HepG2 (cell line): ENCODE measurements at regions not wholly inside any gene's neighbourhood (a gene's known extent, or its start where the extent isn't known, plus 50 kb on each side); places are given as distances from the start of the nearest gene placed in this dataset.

Source experiments
- ATAC-seq: fragments of 200-7000 bp; cut with Tn5 transposase; 3 replicates; pipeline ENCODE4 v1.9.1; 2020; ENCODE audit warnings: mild to moderate bottlenecking, moderate library complexity
- BruUV-seq: library from RNA; stranded (reverse); fragments of 400-500 nt; replicated peaks from 2 replicates; lab custom pipeline; 2021; lab: Mats Ljungman, UMichigan
- CTCF ChIA-PET: fragments of 300-600 bp; formaldehyde crosslinking; extraction: SDS; loops from one replicate; lab custom pipeline; 2021; ENCODE audit warnings: low total read pairs, inconsistent platforms, low intra/inter-chr PET ratio; lab: Yijun Ruan, JAX
- POLR2A ChIA-PET: fragments of 350-600 bp; sonication (Branson Sonifier 250); formaldehyde crosslinking; loops from one replicate; lab custom pipeline; 2020; ENCODE audit warnings: antibody characterized with exemption, inconsistent platforms; lab: Yijun Ruan, JAX
- DNase-seq: peaks from one replicate; pipeline ENCODE4 v3.0.0-alpha.2; 2015; ENCODE audit warnings: low spot score
- FAIRE-seq: peaks from 3 replicates; lab custom pipeline; 2011; peaks lifted over from hg19 to GRCh38; lab: Jason Lieb, UNC
- H2AFZ ChIP-seq: one replicate; pipeline ENCODE4 v1.6.1; 2011; ENCODE audit warnings: low read length, inconsistent platforms
- H3K27ac ChIP-seq: fragments of 300-600 bp; 3 replicates; pipeline ENCODE4 v1.8.0; 2011; ENCODE audit warnings: mixed run types, mild to moderate bottlenecking, mixed read lengths, low read length, inconsistent platforms; ENCODE audit not compliant: insufficient read depth; ENCODE audit errors: extremely low read length
- H3K27me3 ChIP-seq, 2 experiments: fragments of 200-600 bp in 1 of 2; 2 replicates in 1 of 2; 3 replicates in 1 of 2; pipeline versions ENCODE4 v1.6.0 to v1.8.0; 2011; ENCODE audit warnings: low read length in 2 of 2, mild to moderate bottlenecking in 2 of 2, moderate library complexity in 2 of 2, inconsistent platforms in 1 of 2; ENCODE audit not compliant: insufficient read depth in 2 of 2, control insufficient read depth in 1 of 2
- H3K36me3 ChIP-seq, 2 experiments: fragments of 200-600 bp in 1 of 2; replicated peaks in 1 of 2; 2 replicates in 1 of 2; 3 replicates in 1 of 2; pipeline versions ENCODE4 v1.5.1 to v1.8.0; 2011; ENCODE audit warnings: low read length in 2 of 2, inconsistent platforms in 1 of 2; ENCODE audit not compliant: insufficient read depth in 2 of 2, control insufficient read depth in 1 of 2
- H3K4me1 ChIP-seq: 2 replicates; pipeline ENCODE4 v1.5.1; 2012; ENCODE audit warnings: low read length, inconsistent platforms; ENCODE audit not compliant: insufficient read depth
- H3K4me2 ChIP-seq: 2 replicates; pipeline ENCODE4 v1.6.0; 2011; ENCODE audit warnings: low read depth, low read length, inconsistent platforms
- H3K4me3 ChIP-seq, 3 experiments: fragments of 200-600 bp in 1 of 3; sonication (generic), shearing (Covaris generic) in 1 of 3; replicated peaks in 1 of 3; 2 replicates each; pipeline ENCODE4 v1.5.1; 2011 to 2016; ENCODE audit warnings: low read length in 3 of 3, inconsistent platforms in 2 of 3, low read depth in 2 of 3, mild to moderate bottlenecking in 2 of 3, control low read depth in 1 of 3, mixed read lengths in 1 of 3; ENCODE audit not compliant: insufficient read depth in 1 of 3
- H3K79me2 ChIP-seq: one replicate; pipeline ENCODE4 v1.6.1; 2011; ENCODE audit warnings: low read length, inconsistent platforms; ENCODE audit not compliant: insufficient read depth
- H3K9ac ChIP-seq: 2 replicates; pipeline ENCODE4 v1.6.0; 2011; ENCODE audit warnings: mild to moderate bottlenecking, low read depth, low read length, inconsistent platforms; ENCODE audit not compliant: insufficient read depth
- H3K9me3 ChIP-seq: 2 replicates; pipeline ENCODE4 v1.5.1; 2012; ENCODE audit warnings: mild to moderate bottlenecking, low read length
- H4K20me1 ChIP-seq: 2 replicates; pipeline ENCODE4 v1.6.0; 2011; ENCODE audit warnings: inconsistent platforms, mild to moderate bottlenecking, low read length, moderate library complexity; ENCODE audit not compliant: insufficient read depth
- BRD4 ChIP-seq: sonication (generic); formaldehyde crosslinking; IDR thresholded peaks from 2 replicates; pipeline ENCODE4 v1.4.0; 2020; ENCODE audit warnings: missing genetic modification reagents
- CBX2 ChIP-seq, 2 experiments: fragments of 200-600 bp in 1 of 2; sonication (generic); formaldehyde crosslinking in 1 of 2; IDR thresholded peaks; 2 replicates each; pipeline versions ENCODE4 v1.7.0 to v1.8.1; 2018 to 2022; ENCODE audit warnings: low read depth in 2 of 2, low read length in 1 of 2, mild to moderate bottlenecking in 1 of 2, missing genetic modification reagents in 1 of 2
- CCAR2 ChIP-seq: fragments of 200-400 bp; formaldehyde crosslinking; optimal IDR thresholded peaks from 2 replicates; pipeline ENCODE3; 2018; ENCODE audit warnings: low read depth, mild to moderate bottlenecking, low read length, moderate library complexity
- CHD4 ChIP-seq: fragments of 200-600 bp; sonication (generic); IDR thresholded peaks from 2 replicates; pipeline ENCODE4 v1.7.0; 2017; ENCODE audit warnings: mild to moderate bottlenecking, low read length, borderline replicate concordance
- E2F5 ChIP-seq: sonication (generic); formaldehyde crosslinking; conservative IDR thresholded peaks from 2 replicates; pipeline ENCODE4 v1.4.0; 2020; ENCODE audit warnings: missing genetic modification reagents
- GTF2F1 ChIP-seq: fragments of 150-350 bp; IDR thresholded peaks from 2 replicates; pipeline ENCODE4 v1.6.1; 2014; ENCODE audit warnings: low read length
- HDAC2 ChIP-seq: sonication (generic); formaldehyde crosslinking; IDR thresholded peaks from 2 replicates; pipeline ENCODE4 v1.4.0; 2020; ENCODE audit warnings: missing genetic modification reagents
- KLF12 ChIP-seq: sonication (generic); formaldehyde crosslinking; IDR thresholded peaks from 2 replicates; pipeline ENCODE4 v1.4.0; 2020; ENCODE audit warnings: missing genetic modification reagents, borderline replicate concordance
- KLF13 ChIP-seq: sonication (generic); formaldehyde crosslinking; IDR thresholded peaks from 2 replicates; pipeline ENCODE4 v1.4.0; 2020; ENCODE audit warnings: mild to moderate bottlenecking, missing genetic modification reagents
- POLR2A ChIP-seq, 2 experiments: IDR thresholded peaks; 2 replicates each; pipeline ENCODE4 v1.6.1; 2011; ENCODE audit warnings: low read depth in 2 of 2, low read length in 2 of 2, mild to moderate bottlenecking in 1 of 2, moderate library complexity in 1 of 2; ENCODE audit not compliant: insufficient read depth in 1 of 2
- PRMT3 ChIP-seq: sonication (generic); formaldehyde crosslinking; IDR thresholded peaks from 2 replicates; pipeline ENCODE4 v1.8.1; 2022; ENCODE audit warnings: low read depth, mild to moderate bottlenecking, moderate library complexity, missing genetic modification reagents, borderline replicate concordance
- SIX4 ChIP-seq: sonication (generic); formaldehyde crosslinking; IDR thresholded peaks from 2 replicates; pipeline ENCODE4 v1.4.0; 2020; ENCODE audit warnings: missing genetic modification reagents
- SNAPC4 ChIP-seq: sonication (generic); formaldehyde crosslinking; IDR thresholded peaks from 2 replicates; pipeline ENCODE4 v1.4.0; 2020; ENCODE audit warnings: mild to moderate bottlenecking, missing genetic modification reagents
- U2AF1 ChIP-seq: fragments of 200-400 bp; formaldehyde crosslinking; optimal IDR thresholded peaks from 2 replicates; pipeline ENCODE3; 2017; ENCODE audit warnings: mild to moderate bottlenecking, low read depth, low read length
- ZBTB3 ChIP-seq: sonication (generic); formaldehyde crosslinking; IDR thresholded peaks from 2 replicates; pipeline ENCODE4 v1.4.0; 2020; ENCODE audit warnings: low read depth, mild to moderate bottlenecking, moderate library complexity, missing genetic modification reagents, borderline replicate concordance
- ZNF124 ChIP-seq: sonication (generic); formaldehyde crosslinking; IDR thresholded peaks from 2 replicates; pipeline ENCODE4 v1.4.0; 2020; ENCODE audit warnings: missing genetic modification reagents
- ZNF335 ChIP-seq: sonication (generic); formaldehyde crosslinking; IDR thresholded peaks from 2 replicates; pipeline ENCODE4 v1.4.0; 2020; ENCODE audit warnings: missing genetic modification reagents
- ZNF367 ChIP-seq: sonication (generic); formaldehyde crosslinking; IDR thresholded peaks from 2 replicates; pipeline ENCODE4 v1.4.0; 2020; ENCODE audit warnings: missing genetic modification reagents, borderline replicate concordance
- ZNF432 ChIP-seq: sonication (generic); formaldehyde crosslinking; IDR thresholded peaks from 2 replicates; pipeline ENCODE4 v1.5.0; 2020; ENCODE audit warnings: missing genetic modification reagents, mild to moderate bottlenecking, borderline replicate concordance
- ZNF460 ChIP-seq: sonication (generic); formaldehyde crosslinking; IDR thresholded peaks from 2 replicates; pipeline ENCODE4 v1.5.1; 2020; ENCODE audit warnings: missing genetic modification reagents, mild to moderate bottlenecking, borderline replicate concordance
- WGBS: methylation state at CpG from one replicate; pipeline ENCODE4 v1.1.6; 2017; ENCODE audit warnings: low lambda C conversion rate; 5-methylcytosine and 5-hydroxymethylcytosine counted together
- in situ Hi-C: cut with HindIII; loops from 2 replicates; pipeline ENCODE4 v1.10.0; 2017; ENCODE audit warnings: low pct_unique_long_range_greater_than_20kb; ENCODE audit not compliant: extremely low pct_ligation_motif_present
- intact Hi-C: fragments of 100-400 bp; cut with micrococcal nuclease; formaldehyde crosslinking; loops from one replicate; pipeline ENCODE4 v1.10.0; 2022; ENCODE audit not compliant: unreplicated experiment

GRCh38 chr2:235165136-235165535 is 213.3 kb downstream of the SH3BP4 start:
- BruUV-seq = no TSS peak
- Histone ChIP-seq H3K9ac (no peak overlapping the region), H3K27ac (no peak overlapping the region), H3K79me2 (no peaks in the 10 kb centered on the region), H3K27me3 (peaks cover 0 to 49% of the 10 kb centered on the region in 2 experiments; a peak in 4 of 5 replicates), H3K4me1 (no peaks in the 10 kb centered on the region), H3K4me2 (no peak overlapping the region), H3K4me3 (no peak overlapping the region), H3K9me3 (no peaks in the 10 kb centered on the region), H4K20me1 (no peaks in the 10 kb centered on the region), H3K36me3 (no peaks in the 10 kb centered on the region), H2AFZ (no peak overlapping the region)
- ChIA-PET POLR2A (no interaction called here), CTCF (no interaction called here)
- no peak for ATAC-seq
- WGBS = 47% methylated on average over 8 of the region's 9 CpGs
- FAIRE-seq = no peak
- in situ Hi-C loops (no loop called here), intact Hi-C loops (no loop called here)
- TF ChIP-seq CCAR2 (no peak), ZNF335 (CRISPR knock-in tag) (no peak), U2AF1 (no peak), ZNF432 (no peak), ZNF460 (CRISPR knock-in tag) (no peak), HDAC2 (CRISPR knock-in tag) (no peak), KLF12 (CRISPR knock-in tag) (no peak), CHD4 (no peak), POLR2A (IDR thresholded peaks at IDR 0.05; ENCODE audit: insufficient read depth in 1 of 2, low read depth in 2 of 2, low read length in 2 of 2) (no peak), SNAPC4 (no peak), ZNF367 (no peak), E2F5 (no peak), BRD4 (CRISPR knock-in tag) (no peak), ZBTB3 (CRISPR knock-in tag) (no peak), CBX2 (IDR thresholded peaks at IDR 0.05; ENCODE audit: low read depth, low read length) (no peak), CBX2 (CRISPR knock-in tag; IDR thresholded peaks at IDR 0.05; ENCODE audit: low read depth) (no peak), KLF13 (no peak), SIX4 (CRISPR knock-in tag) (no peak), ZNF124 (CRISPR knock-in tag) (no peak), GTF2F1 (no peak), PRMT3 (CRISPR knock-in tag) (no peak)
- DNase-seq = no peak
